Testis (tissue), 2 donors: ENCODE measurements at regions not wholly inside any gene's neighbourhood (a gene's known extent, or its start where the extent isn't known, plus 50 kb on each side); places are given as distances from the start of the nearest gene placed in this dataset.

Experiments
- DNase-seq: peaks from one replicate; pipeline ENCODE4 v3.0.0-alpha.2; 2019
- H3K27ac ChIP-seq, 2 donors: fragments of 200-600 bp; sonication (generic); one replicate each; pipeline ENCODE4 v1.5.1; 2019
- H3K27me3 ChIP-seq: fragments of 200-600 bp; sonication (generic); one replicate; pipeline ENCODE4 v1.5.1; 2019
- H3K36me3 ChIP-seq: fragments of 200-600 bp; sonication (generic); one replicate; pipeline ENCODE4 v1.5.1; 2017; ENCODE audit warnings: low read depth; ENCODE audit errors: missing control alignments
- H3K4me1 ChIP-seq: fragments of 200-600 bp; sonication (generic); one replicate; pipeline ENCODE4 v1.5.1; 2019
- H3K4me3 ChIP-seq, 2 donors: fragments of 200-600 bp; sonication (generic); one replicate each; pipeline ENCODE4 v1.5.1; 2017 to 2019
- H3K9me3 ChIP-seq: fragments of 200-600 bp; sonication (generic); one replicate; pipeline ENCODE4 v1.5.1; 2017
- CTCF ChIP-seq, 3 experiments: fragments of 450-650 bp in 2 of 3; fragments of 200-600 bp in 1 of 3; sonication (generic) in 1 of 3; IDR thresholded peaks; one replicate each; pipeline ENCODE4 v1.5.1; 2016 to 2019; ENCODE audit warnings: antibody characterized with exemption in 3 of 3, mild to moderate bottlenecking in 2 of 3, moderate library complexity in 1 of 3
- POLR2A ChIP-seq: fragments of 450-650 bp; IDR thresholded peaks from one replicate; pipeline ENCODE4 v1.6.1; 2017; ENCODE audit warnings: antibody characterized with exemption, mild to moderate bottlenecking, moderate library complexity
- WGBS, 2 donors: methylation state at CpG; one replicate each; pipeline ENCODE4 v1.1.5; 2018; 5-methylcytosine and 5-hydroxymethylcytosine counted together
- intact Hi-C: fragments of 100-400 bp; cut with DNase I; formaldehyde crosslinking; loops from one replicate; pipeline ENCODE4 v1.15.1; 2023; ENCODE audit warnings: low total_unique reads

DNA sequence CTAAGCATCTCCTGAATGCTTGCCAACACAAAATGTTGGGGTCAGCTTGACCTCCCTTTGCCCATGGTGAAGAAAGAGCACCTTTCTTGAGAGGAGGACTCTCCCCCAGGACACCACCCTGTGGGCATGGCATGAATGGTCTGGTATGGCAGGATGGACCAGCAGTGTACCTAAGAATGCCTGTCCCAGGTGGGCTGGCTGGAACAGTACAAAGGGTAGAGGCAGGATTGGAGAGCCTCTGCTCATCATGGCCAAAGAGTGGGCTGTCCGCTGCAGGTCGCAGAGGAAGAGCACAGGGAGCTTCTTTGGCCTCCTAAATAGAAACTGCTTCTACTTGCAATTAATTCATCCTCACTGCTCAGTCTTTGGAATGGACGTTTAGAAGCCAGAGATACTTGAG, 131.6 kb upstream of the OSMR start:
- DNase-seq, result no peak
- H3K27ac ChIP-seq, result no peak overlapping the region
- H3K27me3 ChIP-seq, result no peaks in the 10 kb centered on the region
- H3K36me3 ChIP-seq, result no peaks in the 10 kb centered on the region
- no peak for TF ChIP-seq POLR2A
- TF ChIP-seq CTCF (IDR thresholded peaks at IDR 0.05), result no peak
- H3K4me1 ChIP-seq, result no peaks in the 10 kb centered on the region
- H3K4me3 ChIP-seq, result no peak overlapping the region
- 74 to 81% methylated on average over 3 of the region's 3 CpGs for WGBS, 2 donors
- intact Hi-C loops, result no loop called here
- H3K9me3 ChIP-seq, result no peaks in the 10 kb centered on the region

- peaks cover 3% of the 10 kb centered on the region for H3K4me1 ChIP-seq
- DNase-seq, result no peak
- H3K36me3 ChIP-seq, result no peaks in the 10 kb centered on the region
- H3K27me3 ChIP-seq, result no peaks in the 10 kb centered on the region
- H3K27ac ChIP-seq, result no peak overlapping the region
- TF ChIP-seq CTCF (IDR thresholded peaks at IDR 0.05), result no peak
- no peak for TF ChIP-seq POLR2A
- 44 to 46% methylated on average over 1 of the region's 1 CpG for WGBS, 2 donors
- intact Hi-C loops, result no loop called here
- no peaks in the 10 kb centered on the region for H3K9me3 ChIP-seq
- H3K4me3 ChIP-seq, result no peak overlapping the region
These were observed 131.0 kb upstream of the OSMR start for GRCh38 chr5:38714703-38715355.

GRCh38 chr5:38715696-38716095, 130.1 kb upstream of the OSMR start:
- intact Hi-C loops, result no loop called here
- no peaks in the 10 kb centered on the region for H3K27me3 ChIP-seq
- H3K9me3 ChIP-seq, result no peaks in the 10 kb centered on the region
- no peak overlapping the region for H3K4me3 ChIP-seq
- no peak overlapping the region for H3K27ac ChIP-seq
- 87 to 93% methylated on average over 1 of the region's 1 CpG for WGBS, 2 donors
- DNase-seq, result no peak
- TF ChIP-seq CTCF (IDR thresholded peaks at IDR 0.05) (no peak), POLR2A (no peak)
- H3K36me3 ChIP-seq, result no peaks in the 10 kb centered on the region
- H3K4me1 ChIP-seq, result peaks cover 3% of the 10 kb centered on the region

DNA sequence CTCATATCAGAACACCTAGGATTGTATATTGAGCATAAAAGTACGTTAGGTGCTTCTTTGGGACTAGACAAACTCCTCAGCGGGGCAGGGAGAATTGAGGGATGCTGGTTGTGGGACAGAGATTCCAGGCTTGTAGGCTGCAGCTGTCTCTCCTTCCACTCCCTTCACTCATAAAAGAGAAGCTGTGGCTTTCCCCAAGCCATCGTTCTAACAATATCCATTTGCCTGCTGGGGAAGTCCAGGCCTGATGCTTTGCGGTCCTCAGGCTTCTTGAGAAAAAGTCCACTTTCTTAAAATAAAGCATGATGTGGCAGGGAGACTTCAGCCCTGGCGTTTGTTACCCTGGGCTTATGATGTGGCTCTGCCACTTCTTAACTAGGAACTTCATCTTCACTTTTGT, 129.3 kb upstream of the OSMR start:
- H3K4me1 ChIP-seq, result peaks cover 3% of the 10 kb centered on the region
- H3K36me3 ChIP-seq, result no peaks in the 10 kb centered on the region
- no peak overlapping the region for H3K27ac ChIP-seq
- H3K9me3 ChIP-seq, result no peaks in the 10 kb centered on the region
- intact Hi-C loops, result no loop called here
- TF ChIP-seq POLR2A (no peak), CTCF (IDR thresholded peaks at IDR 0.05) (no peak)
- no peaks in the 10 kb centered on the region for H3K27me3 ChIP-seq
- no peak overlapping the region for H3K4me3 ChIP-seq
- no peak for DNase-seq
- WGBS, 2 donors, result 70 to 77% methylated on average over 5 of the region's 5 CpGs

DNA sequence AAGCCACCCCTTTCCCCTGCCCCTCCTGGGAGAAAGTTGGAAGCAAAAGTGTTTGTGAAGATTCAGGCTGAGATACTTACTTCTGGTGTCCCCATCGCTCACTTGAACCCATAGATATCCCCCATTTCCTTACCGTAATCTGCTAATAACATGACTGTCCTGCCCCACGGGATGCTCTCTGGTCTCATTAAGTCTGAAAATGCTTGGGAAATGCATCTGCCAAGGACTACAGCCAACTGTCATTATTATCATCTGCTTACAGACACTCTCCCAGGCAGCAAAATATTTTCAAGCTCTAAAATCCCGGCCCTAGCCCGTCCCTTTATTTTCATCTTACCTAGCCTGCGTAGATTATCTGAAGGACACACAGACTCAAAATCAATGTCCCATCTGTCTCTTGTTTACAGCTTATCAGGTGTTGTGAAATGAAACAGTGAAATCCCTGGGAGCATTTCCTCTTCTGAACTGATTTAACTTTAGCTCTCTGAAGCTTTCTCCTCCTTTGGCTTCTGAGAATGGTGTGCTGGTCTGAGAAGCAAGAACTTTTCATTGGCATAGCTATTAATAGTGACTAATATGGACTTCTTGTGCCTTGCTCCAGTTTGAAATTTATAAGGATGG, 126.9 kb upstream of the OSMR start:
- WGBS, 2 donors, result 56 to 58% methylated on average over 6 of the region's 6 CpGs
- Histone ChIP-seq H3K4me1 (peaks cover 11% of the 10 kb centered on the region), H3K27ac (peak overlapping the region in 1 of 2 donors; percentile 60), H3K36me3 (no peaks in the 10 kb centered on the region), H3K27me3 (no peaks in the 10 kb centered on the region), H3K4me3 (no peak overlapping the region), H3K9me3 (no peaks in the 10 kb centered on the region)
- TF ChIP-seq CTCF (IDR thresholded peaks at IDR 0.05), result no peak
- TF ChIP-seq POLR2A, result no peak
- intact Hi-C loops, result no loop called here
- peak; percentile 65 for DNase-seq
